NCI-H1105 (cell line): ENCODE measurements at regions not wholly inside any gene's neighbourhood (a gene's known extent, or its start where the extent isn't known, plus 50 kb on each side); places are given as distances from the start of the nearest gene placed in this dataset.
A peak's percentile ranks its signal among the peaks of the same experiment; 100 is the strongest.

Experiments
- DNase-seq: peaks from one replicate; lab custom pipeline; 2025; lab: John Stamatoyannopoulos, UW

DNA sequence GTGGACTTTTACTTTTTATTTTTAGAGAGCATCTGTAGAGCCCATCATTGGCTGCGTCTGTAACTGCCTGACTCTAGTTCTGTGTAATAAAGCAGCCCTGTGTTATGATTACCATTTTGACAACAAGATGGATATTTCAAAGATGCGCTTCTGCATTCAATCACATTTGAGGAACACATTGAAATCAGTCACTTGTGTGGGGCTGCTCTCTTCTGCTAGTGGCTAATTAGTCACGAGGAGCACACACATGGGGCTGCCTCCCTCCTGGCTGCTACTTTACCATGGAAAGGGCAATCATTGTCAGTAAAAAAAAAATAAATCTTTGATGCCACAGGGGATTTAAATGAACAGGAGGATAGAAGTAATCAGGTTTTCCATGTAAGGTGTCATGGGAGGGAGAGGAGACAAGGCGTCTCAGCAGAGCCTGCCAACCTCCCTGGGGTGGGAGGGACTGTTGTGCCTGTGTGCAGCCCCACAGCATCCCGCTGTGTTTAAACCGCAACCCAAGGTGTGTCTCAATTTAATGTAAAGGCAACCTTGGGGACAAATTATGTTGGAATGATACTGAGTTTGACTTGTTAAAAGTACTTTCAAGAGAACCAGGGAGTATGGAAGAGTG, 205.2 kb upstream of the COBL start:
- DNase-seq, result no peak

- no peak for DNase-seq
These were observed 204.4 kb upstream of the COBL start for GRCh38 chr7:51521054-51521453.

DNA sequence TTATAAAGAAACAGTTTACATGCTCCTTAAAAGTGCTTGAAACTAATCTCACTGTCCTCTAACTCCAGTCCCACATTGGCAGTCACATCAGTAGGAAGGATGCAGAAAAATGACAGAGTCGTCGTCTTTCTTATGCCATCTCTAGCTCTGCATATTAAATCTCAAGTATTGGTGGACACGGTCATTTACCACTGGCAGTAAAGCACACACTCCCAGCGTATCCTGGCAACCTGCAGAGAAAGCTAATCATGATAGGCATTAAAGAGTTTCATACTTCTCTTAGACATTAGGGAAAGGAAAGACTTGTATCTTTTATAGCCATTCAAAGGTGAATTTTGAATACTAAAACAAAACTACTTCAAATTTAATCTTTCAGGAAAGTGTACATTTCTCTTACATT, 202.0 kb upstream of the COBL start:
- no peak for DNase-seq

GRCh38 chr7:51517187-51517586, 200.6 kb upstream of the COBL start:
- DNase-seq, result no peak

GRCh38 chr7:51501620-51502019, 185.0 kb upstream of the COBL start:
- DNase-seq, result no peak

- DNase-seq, result no peak
These were observed 166.4 kb upstream of the COBL start for GRCh38 chr7:51482976-51483375.

DNA sequence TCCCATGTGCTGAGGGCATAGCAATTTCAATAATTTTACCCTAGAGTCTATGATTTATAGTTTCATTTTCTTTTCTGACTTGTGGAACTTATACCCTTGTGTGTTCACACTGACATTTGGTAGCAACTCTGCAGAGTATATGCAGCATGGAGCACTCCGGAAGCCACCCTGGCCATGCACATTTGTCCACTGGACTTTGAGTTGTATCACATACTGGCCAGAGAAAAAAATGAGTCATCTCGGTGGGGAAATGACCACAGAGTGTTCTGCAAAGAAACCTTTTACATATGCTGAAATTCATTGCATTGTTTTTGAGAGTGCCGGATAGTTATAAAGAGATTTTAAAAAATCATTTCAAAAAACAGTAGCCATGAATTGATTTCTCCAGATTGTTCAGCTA, 164.8 kb upstream of the COBL start:
- no peak for DNase-seq

- no peak for DNase-seq
These were observed 161.2 kb upstream of the COBL start for GRCh38 chr7:51477819-51478218.

GRCh38 chr7:51477323-51477722, 160.7 kb upstream of the COBL start:
- DNase-seq, result no peak

- DNase-seq, result no peak
These were observed 159.4 kb upstream of the COBL start for GRCh38 chr7:51476026-51476425.

DNA sequence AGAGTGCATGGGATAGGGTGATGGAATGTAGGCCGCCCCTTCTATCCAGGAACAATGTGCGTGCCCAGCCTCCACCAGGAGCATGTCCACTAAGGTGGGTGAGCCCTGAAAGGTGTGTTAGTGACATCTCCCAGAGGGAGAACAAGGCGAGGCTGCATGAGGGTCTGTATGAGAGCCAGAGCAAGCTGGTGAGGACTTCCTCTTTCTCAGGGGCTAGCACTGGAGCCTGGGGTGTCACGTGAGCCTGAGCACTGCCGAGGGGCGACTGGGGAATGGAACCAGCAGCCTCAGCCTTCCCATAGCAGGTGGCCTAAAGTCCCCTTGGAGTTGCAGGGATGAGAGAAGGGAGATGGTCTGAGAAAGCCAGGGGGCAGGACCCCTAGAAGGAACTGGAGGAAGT, 156.3 kb upstream of the COBL start:
- DNase-seq, result no peak

DNA sequence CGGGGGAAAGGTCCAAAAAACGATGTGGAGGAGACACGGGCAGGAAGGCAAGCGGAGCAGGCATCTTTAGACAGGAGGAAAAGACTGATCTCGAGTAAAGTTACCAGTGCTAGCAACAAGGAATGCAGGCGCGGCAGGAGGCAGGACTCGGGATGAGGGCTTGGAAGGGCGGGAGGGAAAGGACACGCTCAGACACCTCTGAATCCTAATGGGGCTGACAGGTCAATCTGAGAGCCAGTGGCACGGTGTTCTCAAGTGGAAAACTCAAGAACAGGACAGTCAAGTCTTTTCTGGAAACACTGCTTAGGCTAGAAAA, 155.3 kb upstream of the COBL start:
- DNase-seq, result no peak

GRCh38 chr7:51471210-51471980, 154.8 kb upstream of the COBL start:
- DNase-seq, result peak; percentile 82

DNA sequence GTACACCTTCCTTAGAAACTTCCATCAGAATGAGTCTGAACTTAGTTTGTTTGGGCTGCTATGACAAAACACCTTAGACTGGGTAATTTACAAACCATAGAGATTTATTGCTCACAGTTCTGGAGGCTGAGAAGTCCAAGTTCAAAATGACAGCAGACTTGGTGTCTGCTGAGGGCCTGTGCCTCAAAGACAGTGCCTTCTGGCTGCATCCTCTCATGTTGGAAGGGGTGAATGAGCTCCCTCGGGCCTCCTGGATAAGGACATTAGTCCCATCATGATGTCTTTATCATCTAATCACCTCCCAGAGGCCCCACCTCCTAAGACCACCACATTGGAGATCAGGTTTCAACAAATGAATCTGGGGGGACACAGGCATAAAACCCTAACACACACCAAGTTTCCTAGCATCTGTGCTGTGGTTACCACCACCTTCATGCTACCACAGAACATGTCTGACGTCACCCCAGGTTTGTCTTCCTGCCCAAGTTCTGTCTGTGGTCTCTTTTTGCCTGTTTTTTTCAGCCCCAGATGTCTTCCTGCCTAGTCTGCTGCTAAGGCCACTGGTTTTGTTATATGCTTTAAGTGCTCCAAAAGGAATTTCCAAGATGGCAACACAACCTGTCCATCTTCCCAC, 150.9 kb upstream of the COBL start:
- no peak for DNase-seq

GRCh38 chr7:51459809-51460208, 143.2 kb upstream of the COBL start:
- DNase-seq, result no peak

DNA sequence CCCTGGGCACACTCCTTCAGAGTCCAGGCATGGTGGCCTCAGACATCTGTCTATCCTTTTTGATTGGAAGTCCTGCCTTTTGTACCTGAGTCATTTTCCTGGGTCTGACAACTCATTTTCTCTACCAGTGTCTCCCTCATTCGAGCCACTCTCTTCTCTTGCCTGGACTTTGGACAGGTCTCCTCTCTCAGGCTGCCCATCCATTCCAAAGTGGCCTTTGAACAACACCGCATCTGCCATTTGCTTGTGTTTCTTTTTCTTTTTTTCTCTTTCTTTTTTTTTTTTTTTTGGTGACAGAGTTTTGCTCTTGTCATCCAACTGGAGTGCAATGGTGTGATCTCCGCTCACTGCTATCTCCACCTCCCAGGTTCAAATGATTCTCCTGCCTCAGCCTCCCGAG, 142.1 kb upstream of the COBL start:
- no peak for DNase-seq

- DNase-seq, result no peak
These were observed 140.5 kb upstream of the COBL start for GRCh38 chr7:51457079-51457478.

- no peak for DNase-seq
These were observed 139.9 kb upstream of the COBL start for GRCh38 chr7:51456431-51457060.

DNA sequence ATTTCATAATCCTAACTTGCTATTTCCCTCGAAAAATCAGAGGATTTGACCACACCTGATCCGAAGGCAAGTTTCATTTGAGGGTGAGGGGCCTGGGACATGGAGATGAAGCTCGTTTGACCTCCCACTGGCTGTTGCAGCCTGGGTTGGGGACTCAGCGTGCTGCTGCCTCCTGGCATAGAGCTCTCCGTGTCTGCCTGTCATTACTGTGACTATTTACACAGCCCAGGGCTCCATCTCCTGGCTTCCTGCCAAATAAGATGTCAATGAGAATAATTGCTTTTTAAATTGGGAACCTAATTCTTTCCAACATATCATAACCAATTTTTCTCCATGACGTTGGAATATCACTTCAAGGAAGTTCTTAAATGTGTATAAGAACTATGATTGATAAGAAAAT, 139.3 kb upstream of the COBL start:
- peak; percentile 86 for DNase-seq

DNA sequence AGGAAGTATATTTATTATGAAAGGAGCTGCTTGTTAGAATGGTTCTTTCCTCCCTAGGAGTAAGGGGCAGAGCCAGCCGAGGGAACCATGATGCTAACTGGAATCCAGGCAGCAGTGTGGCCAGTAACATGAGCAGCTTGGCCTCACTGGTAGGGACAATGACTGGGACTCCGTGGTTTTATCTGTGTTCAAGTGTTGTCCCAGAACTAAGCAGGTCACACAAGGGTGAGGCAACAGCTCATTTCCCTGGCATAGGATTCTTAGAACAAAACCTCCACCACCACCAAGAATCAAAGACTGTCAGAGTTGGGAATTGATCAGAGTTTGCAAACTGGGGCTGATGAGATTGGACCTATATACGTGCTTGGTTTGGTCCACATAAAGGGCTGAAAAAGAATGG, 138.9 kb upstream of the COBL start:
- DNase-seq, result no peak

DNA sequence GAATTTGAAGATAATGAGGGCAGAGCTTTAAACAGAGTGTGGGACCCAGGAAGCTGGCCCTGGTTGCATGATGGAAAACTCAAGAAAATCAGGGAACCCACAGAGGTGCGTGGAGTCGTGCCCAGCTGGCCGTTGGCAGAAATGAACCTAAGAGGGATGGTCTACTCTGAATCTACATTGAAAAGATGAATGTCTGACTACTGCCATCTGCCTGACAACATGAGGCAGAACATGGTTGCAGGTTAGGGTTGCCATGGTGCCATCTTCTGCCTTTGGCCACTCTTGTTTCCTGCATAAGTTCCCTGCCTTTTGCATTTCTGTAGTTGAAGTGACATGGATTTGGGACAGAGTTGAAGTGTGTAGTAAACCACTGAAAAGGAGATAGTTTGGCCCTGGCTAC, 138.5 kb upstream of the COBL start:
- no peak for DNase-seq

GRCh38 chr7:51452694-51453093, 136.1 kb upstream of the COBL start:
- DNase-seq, result no peak
